ENCODE measurements at regions not wholly inside any gene's neighbourhood (a gene's known extent, or its start where the extent isn't known, plus 50 kb on each side); places are given as distances from the start of the nearest gene placed in this dataset.
"Not testable (repeated sequence)": the region's sequence is repeated elsewhere in the genome, so short reads cannot be mapped to it uniquely, and the experiment has no call there.

- TF ChIP-seq EP300 (IDR thresholded peaks at IDR 0.05) (no peak), POLR2A (IDR thresholded peaks at IDR 0.05) (no peak), POLR2AphosphoS5 (IDR thresholded peaks at IDR 0.05) (no peak)
- TF ChIP-seq, protein P1, sequence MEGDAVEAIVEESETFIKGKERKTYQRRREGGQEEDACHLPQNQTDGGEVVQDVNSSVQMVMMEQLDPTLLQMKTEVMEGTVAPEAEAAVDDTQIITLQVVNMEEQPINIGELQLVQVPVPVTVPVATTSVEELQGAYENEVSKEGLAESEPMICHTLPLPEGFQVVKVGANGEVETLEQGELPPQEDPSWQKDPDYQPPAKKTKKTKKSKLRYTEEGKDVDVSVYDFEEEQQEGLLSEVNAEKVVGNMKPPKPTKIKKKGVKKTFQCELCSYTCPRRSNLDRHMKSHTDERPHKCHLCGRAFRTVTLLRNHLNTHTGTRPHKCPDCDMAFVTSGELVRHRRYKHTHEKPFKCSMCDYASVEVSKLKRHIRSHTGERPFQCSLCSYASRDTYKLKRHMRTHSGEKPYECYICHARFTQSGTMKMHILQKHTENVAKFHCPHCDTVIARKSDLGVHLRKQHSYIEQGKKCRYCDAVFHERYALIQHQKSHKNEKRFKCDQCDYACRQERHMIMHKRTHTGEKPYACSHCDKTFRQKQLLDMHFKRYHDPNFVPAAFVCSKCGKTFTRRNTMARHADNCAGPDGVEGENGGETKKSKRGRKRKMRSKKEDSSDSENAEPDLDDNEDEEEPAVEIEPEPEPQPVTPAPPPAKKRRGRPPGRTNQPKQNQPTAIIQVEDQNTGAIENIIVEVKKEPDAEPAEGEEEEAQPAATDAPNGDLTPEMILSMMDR (IDR thresholded peaks at IDR 0.05) = no peak
- DNase-seq (no peak), ATAC-seq (ENCODE audit: low FRiP score in 2 of 2) (no peak)
- H3K4me3 ChIP-seq = no peak overlapping the region
- no peaks in the 10 kb centered on the region for H3K27me3 ChIP-seq
- WGBS, 2 donors = 85 to 89% methylated on average over 4 of the region's 4 CpGs
- H3K4me1 ChIP-seq = no peaks in the 10 kb centered on the region
- no peaks in the 10 kb centered on the region for H3K36me3 ChIP-seq
- H3K27ac ChIP-seq = no peak overlapping the region
- H3K9me3 ChIP-seq = no peaks in the 10 kb centered on the region
These were observed 526.6 kb upstream of the CADM1 start for GRCh38 chr11:116030697-116031331.

- WGBS, 2 donors = 81 to 93% methylated on average over 1 of the region's 1 CpG
- not testable (repeated sequence) for DNase-seq; H3K36me3 ChIP-seq; H3K9me3 ChIP-seq; H3K27ac ChIP-seq; H3K27me3 ChIP-seq; H3K4me3 ChIP-seq; H3K4me1 ChIP-seq; ATAC-seq (ENCODE audit: low FRiP score in 2 of 2)
These were observed 524.3 kb upstream of the CADM1 start for GRCh38 chr11:116028506-116028905.

- Histone ChIP-seq H3K36me3 (no peaks in the 10 kb centered on the region), H3K4me1 (peaks cover 0 to 9% (median 2%) of the 10 kb centered on the region in 4 donors), H3K9me3 (no peaks in the 10 kb centered on the region), H3K27ac (no peak overlapping the region), H3K27me3 (no peaks in the 10 kb centered on the region), H3K4me3 (no peak overlapping the region)
- no peak for DNase-seq
- peak in 1 of 2 donors; percentile 55 for ATAC-seq (ENCODE audit: low FRiP score in 2 of 2)
- TF ChIP-seq EP300 (IDR thresholded peaks at IDR 0.05) (no peak), POLR2A (IDR thresholded peaks at IDR 0.05) (no peak), POLR2AphosphoS5 (IDR thresholded peaks at IDR 0.05) (no peak)
- TF ChIP-seq, protein P1 (IDR thresholded peaks at IDR 0.05) = no peak
These were observed 495.2 kb upstream of the CADM1 start for GRCh38 chr11:115999437-115999836.

DNA sequence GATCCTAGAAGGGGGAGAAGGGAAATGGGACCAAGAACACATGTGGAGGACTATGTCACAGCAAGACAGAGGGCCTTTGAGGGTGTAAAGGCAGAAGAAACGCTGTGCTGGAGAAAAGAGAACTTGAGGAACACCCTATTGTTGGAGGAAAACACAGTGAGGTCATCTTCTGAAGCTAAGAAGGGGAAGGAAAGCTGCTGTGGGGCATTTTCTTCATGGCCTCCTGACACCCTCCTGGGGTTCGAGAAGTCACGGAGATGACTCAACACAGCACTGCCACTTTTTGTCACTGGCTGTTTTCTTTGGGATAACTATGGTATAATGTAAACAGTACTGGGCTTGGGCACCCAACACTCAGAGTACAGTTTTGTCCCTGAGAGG is 492.6 kb upstream of the CADM1 start:
- WGBS, 2 donors = 65 to 66% methylated on average over 3 of the region's 3 CpGs
- H3K27me3 ChIP-seq = no peaks in the 10 kb centered on the region
- H3K9me3 ChIP-seq = no peaks in the 10 kb centered on the region
- TF ChIP-seq POLR2A (IDR thresholded peaks at IDR 0.05) = no peak
- TF ChIP-seq POLR2AphosphoS5 (IDR thresholded peaks at IDR 0.05) = no peak
- TF ChIP-seq, protein P1 (IDR thresholded peaks at IDR 0.05) = no peak
- TF ChIP-seq EP300 (IDR thresholded peaks at IDR 0.05) = no peak
- H3K4me3 ChIP-seq = no peak overlapping the region
- H3K4me1 ChIP-seq = peaks cover 0 to 9% (median 2%) of the 10 kb centered on the region in 4 donors
- DNase-seq (no peak), ATAC-seq (ENCODE audit: low FRiP score in 2 of 2) (peak in 1 of 2 donors; percentile 34)
- H3K36me3 ChIP-seq = no peaks in the 10 kb centered on the region
- no peak overlapping the region for H3K27ac ChIP-seq

DNA sequence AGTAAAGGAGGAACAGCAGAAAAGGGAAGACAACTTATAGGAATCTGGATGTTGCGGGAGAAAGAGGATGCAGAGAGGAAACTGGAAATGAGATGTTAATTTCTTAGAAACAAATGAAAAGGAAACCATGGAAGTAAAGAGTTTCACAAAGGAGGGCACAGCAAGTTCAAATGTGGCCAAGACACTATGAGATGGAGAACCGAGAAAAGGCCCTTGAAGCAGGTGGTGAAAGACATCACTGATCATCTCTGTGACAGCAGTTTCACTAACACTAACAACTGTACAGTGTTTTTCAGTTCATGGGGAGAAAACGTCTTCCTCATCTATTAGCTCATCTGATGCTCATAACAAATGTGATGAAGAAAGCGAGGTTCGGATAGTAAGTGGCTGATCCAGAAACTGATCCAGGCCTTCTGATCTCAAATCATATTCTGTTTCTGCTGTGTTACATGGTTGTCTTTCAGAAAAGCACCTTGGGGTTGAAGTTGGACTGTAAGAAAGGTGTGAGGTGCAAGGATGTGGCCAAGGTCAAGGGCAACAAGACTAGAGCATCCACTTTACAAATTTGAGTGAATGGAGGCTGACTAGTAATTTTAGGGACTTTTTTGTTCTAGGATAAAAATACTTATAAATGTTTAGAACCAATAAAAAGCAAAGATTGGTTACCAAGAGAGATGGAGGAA is 492.1 kb upstream of the CADM1 start:
- Histone ChIP-seq H3K27me3 (no peaks in the 10 kb centered on the region), H3K9me3 (no peaks in the 10 kb centered on the region), H3K4me3 (no peak overlapping the region), H3K4me1 (peaks cover 0 to 9% (median 2%) of the 10 kb centered on the region in 4 donors), H3K27ac (no peak overlapping the region), H3K36me3 (no peaks in the 10 kb centered on the region)
- WGBS, 2 donors = 78 to 88% methylated on average over 5 of the region's 5 CpGs
- DNase-seq (no peak), ATAC-seq (ENCODE audit: low FRiP score in 2 of 2) (no peak)
- TF ChIP-seq POLR2A (IDR thresholded peaks at IDR 0.05) (no peak), EP300 (IDR thresholded peaks at IDR 0.05) (no peak), POLR2AphosphoS5 (IDR thresholded peaks at IDR 0.05) (no peak)
- TF ChIP-seq, protein P1 (IDR thresholded peaks at IDR 0.05) = no peak
